Keratinocyte (primary cell): ENCODE measurements at regions not wholly inside any gene's neighbourhood (a gene's known extent, or its start where the extent isn't known, plus 50 kb on each side); places are given as distances from the start of the nearest gene placed in this dataset.

Experiments used
- DNase-seq: peaks from one replicate; pipeline ENCODE4 v3.0.0-alpha.2; 2011; ENCODE audit warnings: low read depth, missing footprints, low spot score
- FAIRE-seq: peaks from 2 replicates; lab custom pipeline; 2011; peaks lifted over from hg19 to GRCh38; lab: Jason Lieb, UNC
- H2AFZ ChIP-seq: 2 replicates; pipeline ENCODE4 v1.6.0; 2012; ENCODE audit warnings: low read length, control low read depth, inconsistent platforms; ENCODE audit not compliant: control insufficient read depth
- H3K27ac ChIP-seq: 2 replicates; pipeline ENCODE4 v1.5.1; 2011; ENCODE audit warnings: low read length; ENCODE audit not compliant: control insufficient read depth, insufficient read depth
- H3K27me3 ChIP-seq: 3 replicates; pipeline ENCODE4 v1.6.0; 2011; ENCODE audit warnings: low read length; ENCODE audit not compliant: control insufficient read depth, insufficient read depth; ENCODE audit errors: extremely low read depth
- H3K36me3 ChIP-seq, 2 experiments: 2 replicates in 1 of 2; 3 replicates in 1 of 2; pipeline ENCODE4 v1.5.1; 2011; ENCODE audit warnings: low read length in 2 of 2, mild to moderate bottlenecking in 1 of 2; ENCODE audit not compliant: control insufficient read depth in 2 of 2, insufficient read depth in 2 of 2; ENCODE audit errors: extremely low read depth in 1 of 2
- H3K4me1 ChIP-seq: 3 replicates; pipeline ENCODE4 v1.5.1; 2011; ENCODE audit warnings: low read length; ENCODE audit not compliant: control insufficient read depth, insufficient read depth; ENCODE audit errors: extremely low read depth
- H3K4me2 ChIP-seq: 3 replicates; pipeline ENCODE4 v1.6.0; 2011; ENCODE audit warnings: low read depth, low read length; ENCODE audit not compliant: control insufficient read depth, insufficient read depth; ENCODE audit errors: extremely low read depth
- H3K4me3 ChIP-seq, 3 experiments: fragments of 200-600 bp in 1 of 3; sonication (generic) in 1 of 3; 2 replicates in 2 of 3; 3 replicates in 1 of 3; pipeline ENCODE4 v1.5.1; 2011 to 2016; ENCODE audit warnings: low read length in 3 of 3, mild to moderate bottlenecking in 3 of 3, control low read depth in 2 of 3, inconsistent platforms in 1 of 3, low read depth in 1 of 3, mixed read lengths in 1 of 3, mixed run types in 1 of 3, moderate library complexity in 1 of 3; ENCODE audit not compliant: control insufficient read depth in 2 of 3, insufficient read depth in 2 of 3; ENCODE audit errors: extremely low read depth in 1 of 3
- H3K79me2 ChIP-seq: 2 replicates; pipeline ENCODE4 v1.6.0; 2012; ENCODE audit warnings: low read length; ENCODE audit not compliant: control insufficient read depth, insufficient read depth
- H3K9ac ChIP-seq: 3 replicates; pipeline ENCODE4 v1.6.0; 2011; ENCODE audit warnings: low read length; ENCODE audit not compliant: control insufficient read depth, insufficient read depth; ENCODE audit errors: extremely low read depth
- H3K9me1 ChIP-seq: 3 replicates; pipeline ENCODE4 v1.6.0; 2011; ENCODE audit warnings: low read length; ENCODE audit not compliant: control insufficient read depth, insufficient read depth; ENCODE audit errors: extremely low read depth
- H3K9me3 ChIP-seq: 2 replicates; pipeline ENCODE4 v1.5.1; 2012; ENCODE audit warnings: low read depth, low read length; ENCODE audit not compliant: control insufficient read depth
- H4K20me1 ChIP-seq: 3 replicates; pipeline ENCODE4 v1.6.0; 2011; ENCODE audit warnings: low read length; ENCODE audit not compliant: control insufficient read depth, insufficient read depth; ENCODE audit errors: extremely low read depth
- CTCF ChIP-seq, 3 experiments: IDR thresholded peaks in 1 of 3; conservative IDR thresholded peaks in 1 of 3; optimal IDR thresholded peaks in 1 of 3; 2 replicates in 2 of 3; 3 replicates in 1 of 3; pipeline versions ENCODE3 to v1.5.1; 2011; ENCODE audit warnings: low read length in 3 of 3, mild to moderate bottlenecking in 3 of 3, moderate library complexity in 2 of 3, control low read depth in 1 of 3, inconsistent platforms in 1 of 3; ENCODE audit not compliant: insufficient read depth in 2 of 3; ENCODE audit errors: extremely low read depth in 1 of 3
- EZH2 ChIP-seq: IDR thresholded peaks from one replicate; pipeline ENCODE4 v1.6.1; 2012; ENCODE audit warnings: inconsistent platforms, mild to moderate bottlenecking, low read length, moderate library complexity
- dilution Hi-C: fragments of 300-500 bp; cut with MboI; formaldehyde crosslinking; loops from one replicate; pipeline ENCODE4 v1.7.0; 2020; ENCODE audit warnings: low sequenced_read_pairs; ENCODE audit not compliant: extremely low pct_ligation_motif_present

GRCh38 chr7:153930696-153931095 lies 121.5 kb upstream of the DPP6 start:
- dilution Hi-C loops = no loop called here
- Histone ChIP-seq H3K9me1 (no peaks in the 10 kb centered on the region), H3K9ac (no peak overlapping the region), H3K36me3 (no peaks in the 10 kb centered on the region), H4K20me1 (no peaks in the 10 kb centered on the region), H3K4me3 (no peak overlapping the region), H3K27ac (no peak overlapping the region), H3K9me3 (peaks cover 8% of the 10 kb centered on the region), H3K79me2 (no peaks in the 10 kb centered on the region), H3K27me3 (no peaks in the 10 kb centered on the region), H2AFZ (no peak overlapping the region), H3K4me1 (no peaks in the 10 kb centered on the region), H3K4me2 (no peak overlapping the region)
- no peak for DNase-seq
- TF ChIP-seq CTCF (optimal IDR thresholded peaks at IDR 0.05 in 1 of 3, IDR thresholded peaks at IDR 0.05 in 1 of 3, conservative IDR thresholded peaks at IDR 0.05 in 1 of 3; ENCODE audit: extremely low read depth in 1 of 3, insufficient read depth in 2 of 3, low read length in 3 of 3) = no peak
- no peak for TF ChIP-seq EZH2
- FAIRE-seq = no peak

GRCh38 chr7:153934048-153934447 lies 118.2 kb upstream of the DPP6 start:
- no peak overlapping the region for H3K9ac ChIP-seq
- H3K27ac ChIP-seq = no peak overlapping the region
- no peaks in the 10 kb centered on the region for H4K20me1 ChIP-seq
- no peaks in the 10 kb centered on the region for H3K79me2 ChIP-seq
- no peak overlapping the region for H3K4me3 ChIP-seq
- no peaks in the 10 kb centered on the region for H3K36me3 ChIP-seq
- H3K9me1 ChIP-seq = no peaks in the 10 kb centered on the region
- dilution Hi-C loops = no loop called here
- no peak overlapping the region for H3K4me2 ChIP-seq
- H3K4me1 ChIP-seq = no peaks in the 10 kb centered on the region
- H2AFZ ChIP-seq = no peak overlapping the region
- TF ChIP-seq CTCF (optimal IDR thresholded peaks at IDR 0.05 in 1 of 3, IDR thresholded peaks at IDR 0.05 in 1 of 3, conservative IDR thresholded peaks at IDR 0.05 in 1 of 3; ENCODE audit: extremely low read depth in 1 of 3, insufficient read depth in 2 of 3, low read length in 3 of 3) = no peak
- no peak for TF ChIP-seq EZH2
- FAIRE-seq (no peak), DNase-seq (no peak)
- peaks cover 8% of the 10 kb centered on the region for H3K9me3 ChIP-seq
- H3K27me3 ChIP-seq = no peaks in the 10 kb centered on the region
